ENCODE measurements at regions not wholly inside any gene's neighbourhood (a gene's known extent, or its start where the extent isn't known, plus 50 kb on each side); places are given as distances from the start of the nearest gene placed in this dataset.
"Not testable (repeated sequence)": the region's sequence is repeated elsewhere in the genome, so short reads cannot be mapped to it uniquely, and the experiment has no call there.

GRCh38 chr15:61404567-61404966 lies 175.5 kb upstream of the RORA start:
- DNase-seq (ENCODE audit: low read depth) = no peak

- no peak for DNase-seq (ENCODE audit: low read depth)
Observed at GRCh38 chr15:61403884-61404283, 174.8 kb upstream of the RORA start.

- DNase-seq (ENCODE audit: low read depth) = no peak
Observed at GRCh38 chr15:61401903-61402698, 173.0 kb upstream of the RORA start.

- DNase-seq (ENCODE audit: low read depth) = no peak
Observed at GRCh38 chr15:61398310-61398709, 169.2 kb upstream of the RORA start.

GRCh38 chr15:61396235-61396919 lies 167.3 kb upstream of the RORA start:
- DNase-seq (ENCODE audit: low read depth) = no peak

- no peak for DNase-seq (ENCODE audit: low read depth)
Observed at GRCh38 chr15:61393949-61394348, 164.8 kb upstream of the RORA start.

- no peak for DNase-seq (ENCODE audit: low read depth)
Observed at GRCh38 chr15:61393524-61393923, 164.4 kb upstream of the RORA start.

GRCh38 chr15:61390138-61390537 lies 161.0 kb upstream of the RORA start:
- DNase-seq (ENCODE audit: low read depth) = peak; percentile 1

GRCh38 chr15:61389334-61390028 lies 160.4 kb upstream of the RORA start:
- DNase-seq (ENCODE audit: low read depth) = no peak

GRCh38 chr15:61387675-61388074 lies 158.6 kb upstream of the RORA start:
- DNase-seq (ENCODE audit: low read depth) = no peak

GRCh38 chr15:61383421-61383820 lies 154.3 kb upstream of the RORA start:
- peak; percentile 11 for DNase-seq (ENCODE audit: low read depth)

- DNase-seq (ENCODE audit: low read depth) = no peak
Observed at GRCh38 chr15:61382927-61383326, 153.8 kb upstream of the RORA start.

- DNase-seq (ENCODE audit: low read depth) = no peak
Observed at GRCh38 chr15:61381501-61381900, 152.4 kb upstream of the RORA start.

- DNase-seq (ENCODE audit: low read depth) = no peak
Observed at GRCh38 chr15:61380270-61380669, 151.2 kb upstream of the RORA start.

GRCh38 chr15:61379005-61379404 lies 149.9 kb upstream of the RORA start:
- no peak for DNase-seq (ENCODE audit: low read depth)

- no peak for DNase-seq (ENCODE audit: low read depth)
Observed at GRCh38 chr15:61376961-61377360, 147.9 kb upstream of the RORA start.

GRCh38 chr15:61376516-61376915 lies 147.4 kb upstream of the RORA start:
- DNase-seq (ENCODE audit: low read depth) = no peak

- DNase-seq (ENCODE audit: low read depth) = no peak
Observed at GRCh38 chr15:61374848-61375247, 145.7 kb upstream of the RORA start.

GRCh38 chr15:61367953-61368352 lies 138.9 kb upstream of the RORA start:
- DNase-seq (ENCODE audit: low read depth) = no peak

- no peak for DNase-seq (ENCODE audit: low read depth)
Observed at GRCh38 chr15:61364871-61365270, 135.8 kb upstream of the RORA start.

- not testable (repeated sequence) for DNase-seq (ENCODE audit: low read depth)
Observed at GRCh38 chr15:61362912-61363311, 133.8 kb upstream of the RORA start.

GRCh38 chr15:61344293-61344692 lies 115.2 kb upstream of the RORA start:
- DNase-seq (ENCODE audit: low read depth) = no peak

- DNase-seq (ENCODE audit: low read depth) = no peak
Observed at GRCh38 chr15:61342390-61342789, 113.3 kb upstream of the RORA start.
